ENCODE measurements at regions not wholly inside any gene's neighbourhood (a gene's known extent, or its start where the extent isn't known, plus 50 kb on each side); places are given as distances from the start of the nearest gene placed in this dataset.

DNA sequence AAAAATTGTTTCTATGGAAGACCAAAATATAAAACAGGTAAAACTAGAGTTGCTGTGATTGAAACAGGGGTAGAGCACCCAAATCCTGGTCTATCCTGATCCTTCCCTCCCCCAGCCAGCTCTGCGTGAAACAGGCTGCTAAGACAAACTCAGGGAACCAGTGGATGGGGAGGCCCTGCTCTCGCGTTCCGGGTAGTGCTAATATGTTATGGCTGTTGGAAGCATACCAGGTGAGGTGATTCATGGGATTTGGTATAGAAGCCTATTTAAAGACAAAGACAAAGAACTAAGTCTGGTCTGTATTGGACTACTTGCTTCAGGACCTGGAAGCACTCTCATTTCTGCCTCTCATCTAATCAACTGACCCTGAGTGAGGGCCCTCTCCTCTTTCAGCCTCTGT is 63.0 kb upstream of the CCBE1 start:
- TF ChIP-seq CTCF (IDR thresholded peaks at IDR 0.05) (no peak), POLR2A (IDR thresholded peaks at IDR 0.05) (no peak)
